22Rv1 (cell line): ENCODE measurements at regions not wholly inside any gene's neighbourhood (a gene's known extent, or its start where the extent isn't known, plus 50 kb on each side); places are given as distances from the start of the nearest gene placed in this dataset.
"Not testable (repeated sequence)": the region's sequence is repeated elsewhere in the genome, so short reads cannot be mapped to it uniquely, and the experiment has no call there.

ENCODE experiments used
- H3K27ac ChIP-seq: fragments of 450-650 bp; 2 replicates; pipeline ENCODE4 v1.5.1; 2017
- CTCF ChIP-seq: fragments of 450-650 bp; IDR thresholded peaks from 2 replicates; pipeline ENCODE4 v1.5.1; 2017; ENCODE audit warnings: mild to moderate bottlenecking
- ZFX ChIP-seq: fragments of 450-650 bp; IDR thresholded peaks from 2 replicates; pipeline ENCODE4 v1.6.1; 2017; ENCODE audit warnings: antibody characterized with exemption, borderline replicate concordance

- no peak for TF ChIP-seq CTCF
- no peak for TF ChIP-seq ZFX
- H3K27ac ChIP-seq, result no peak overlapping the region
These were observed 511.0 kb downstream of the SLCO4C1 start for GRCh38 chr5:101785090-101785489.

GRCh38 chr5:101783241-101784013 lies 512.7 kb downstream of the SLCO4C1 start:
- peak overlapping the region; percentile 50 for H3K27ac ChIP-seq
- TF ChIP-seq CTCF (0 out of 2 replicates have a peak, but pooled peaks have one; percentile 12), ZFX (no peak)

- TF ChIP-seq CTCF (no peak), ZFX (no peak)
- H3K27ac ChIP-seq, result peak overlapping the region; percentile 50
These were observed 513.6 kb downstream of the SLCO4C1 start for GRCh38 chr5:101782352-101783103.

GRCh38 chr5:101751105-101751504 lies 545.0 kb downstream of the SLCO4C1 start:
- no peak overlapping the region for H3K27ac ChIP-seq
- no peak for TF ChIP-seq CTCF
- TF ChIP-seq ZFX, result no peak

- H3K27ac ChIP-seq, result not testable (repeated sequence)
These were observed 553.1 kb downstream of the SLCO4C1 start for GRCh38 chr5:101743000-101743399.

GRCh38 chr5:101728933-101729332 lies 567.2 kb downstream of the SLCO4C1 start:
- TF ChIP-seq CTCF (peak; percentile 62), ZFX (no peak)
- H3K27ac ChIP-seq, result no peak overlapping the region

GRCh38 chr5:101721543-101721942 lies 574.5 kb downstream of the SLCO4C1 start:
- no peak for TF ChIP-seq ZFX
- no peak for TF ChIP-seq CTCF
- no peak overlapping the region for H3K27ac ChIP-seq
